ENCODE measurements at regions not wholly inside any gene's neighbourhood (a gene's known extent, or its start where the extent isn't known, plus 50 kb on each side); places are given as distances from the start of the nearest gene placed in this dataset.
"Not testable (repeated sequence)": the region's sequence is repeated elsewhere in the genome, so short reads cannot be mapped to it uniquely, and the experiment has no call there.

DNA sequence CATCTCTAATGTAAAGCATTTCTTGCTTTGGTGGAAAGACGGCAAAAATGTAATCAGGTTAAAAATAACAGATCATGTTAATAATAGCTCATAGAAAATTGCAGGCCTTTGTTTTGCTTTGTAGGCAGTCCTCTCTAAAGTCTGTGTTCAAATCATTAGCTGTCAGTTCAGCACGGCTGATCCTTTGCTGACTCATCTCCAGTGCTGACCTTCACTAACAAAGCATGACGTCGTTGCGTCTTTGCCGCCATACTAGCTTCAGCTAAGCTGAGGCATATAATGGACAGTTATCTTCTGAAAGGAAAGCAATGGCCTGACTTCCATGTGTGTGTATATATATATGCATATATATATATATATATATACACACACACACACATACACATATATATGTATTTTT, 984.6 kb downstream of the CDY2B start:
- DNase-seq: no peak

DNA sequence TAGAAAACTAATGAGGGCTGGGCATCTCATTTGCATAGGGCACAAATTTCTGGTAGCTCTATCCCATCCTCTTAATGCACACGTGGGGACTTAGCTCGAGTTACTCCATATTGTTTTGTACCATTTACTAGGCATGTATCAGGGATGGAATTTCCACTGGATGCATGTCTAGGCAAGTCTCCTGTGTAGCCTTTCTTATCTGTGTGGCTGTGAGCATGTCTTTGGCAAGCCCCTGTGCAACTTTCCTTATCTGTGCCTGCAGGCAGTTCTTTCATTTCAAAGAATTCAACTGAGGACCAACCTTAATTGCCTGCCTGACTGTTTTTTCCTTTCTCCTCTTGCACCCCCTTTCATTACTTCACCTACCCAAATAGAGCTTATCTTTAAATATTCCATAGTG, 992.9 kb downstream of the CDY2B start:
- DNase-seq: no peak

DNA sequence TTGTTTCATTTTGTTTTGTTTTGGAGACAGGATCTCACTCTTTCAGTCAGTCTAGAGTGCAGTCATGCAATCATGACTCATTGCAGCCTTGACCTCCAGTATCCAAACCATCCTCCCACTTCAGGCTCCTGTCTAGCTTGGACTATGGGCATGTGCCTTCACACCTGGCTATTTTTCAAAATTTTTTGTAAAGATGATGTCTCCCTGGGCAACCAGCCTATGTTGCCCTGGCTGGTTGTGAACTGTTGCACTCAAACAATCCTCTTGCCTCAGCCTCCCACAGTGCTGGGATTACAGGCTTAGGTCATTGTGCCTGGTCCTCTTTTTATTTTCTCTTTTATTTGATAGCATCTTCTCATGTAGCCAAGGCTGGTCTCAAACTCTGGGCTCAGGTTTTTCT, 1019.3 kb downstream of the CDY2B start:
- DNase-seq: no peak

DNA sequence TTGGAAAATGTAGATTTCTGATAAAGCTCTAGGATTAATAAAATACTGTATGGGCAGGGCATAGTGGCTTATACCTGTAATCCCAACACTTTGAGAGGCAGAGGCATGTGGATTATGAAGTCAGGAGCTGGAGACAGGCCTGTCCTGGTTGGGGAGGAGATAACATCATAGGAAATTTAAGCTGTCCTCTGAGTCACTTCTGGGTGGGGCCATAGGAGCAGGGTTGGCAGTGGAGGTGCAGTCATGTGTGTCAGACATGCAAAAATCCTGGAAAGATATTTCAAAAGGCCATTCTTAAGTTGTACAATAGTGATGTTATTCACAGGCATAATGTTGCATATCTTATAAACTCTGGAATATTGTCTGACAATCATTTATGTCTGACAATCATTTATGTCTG, 1038.5 kb downstream of the CDY2B start:
- peak; percentile 2 for DNase-seq

DNA sequence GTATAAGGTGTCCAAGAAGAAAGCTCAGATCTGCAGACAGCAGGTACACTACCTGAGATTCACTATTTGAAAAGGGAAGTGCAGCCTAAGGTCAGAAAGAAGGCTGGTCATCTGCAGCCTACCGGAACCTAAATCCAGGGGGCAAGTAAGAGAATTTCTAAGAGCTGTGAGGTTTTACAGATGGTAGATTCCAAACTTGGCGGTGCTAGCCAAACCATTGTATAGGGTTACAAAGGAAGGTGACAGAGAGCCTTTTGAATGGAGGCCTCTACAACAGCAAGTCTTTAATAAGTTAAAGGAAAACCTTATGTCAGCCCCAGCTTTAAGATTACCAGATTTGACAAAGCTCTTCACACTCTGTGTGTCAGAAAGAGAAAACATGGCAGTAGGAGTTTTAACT, 1044.8 kb downstream of the CDY2B start:
- DNase-seq: no peak

DNA sequence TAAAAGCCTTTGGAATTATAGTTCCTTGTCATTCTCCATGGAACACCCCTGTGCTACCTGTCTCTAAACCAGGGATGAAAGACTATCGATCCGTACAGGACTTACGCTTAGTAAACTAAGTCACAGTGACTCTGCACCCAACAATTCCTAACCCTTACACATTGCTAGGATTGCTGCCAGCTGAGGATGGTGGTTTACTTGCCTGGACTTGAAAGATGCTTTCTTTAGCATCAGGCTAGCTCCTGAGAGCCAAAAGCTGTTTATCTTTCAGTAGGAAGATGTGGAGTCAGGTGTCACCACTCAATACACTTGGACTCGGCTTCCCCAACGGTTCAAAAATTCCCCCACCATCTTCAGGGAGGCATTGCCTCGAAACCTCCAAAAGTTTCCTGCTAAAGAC, 1045.3 kb downstream of the CDY2B start:
- DNase-seq: no peak

DNA sequence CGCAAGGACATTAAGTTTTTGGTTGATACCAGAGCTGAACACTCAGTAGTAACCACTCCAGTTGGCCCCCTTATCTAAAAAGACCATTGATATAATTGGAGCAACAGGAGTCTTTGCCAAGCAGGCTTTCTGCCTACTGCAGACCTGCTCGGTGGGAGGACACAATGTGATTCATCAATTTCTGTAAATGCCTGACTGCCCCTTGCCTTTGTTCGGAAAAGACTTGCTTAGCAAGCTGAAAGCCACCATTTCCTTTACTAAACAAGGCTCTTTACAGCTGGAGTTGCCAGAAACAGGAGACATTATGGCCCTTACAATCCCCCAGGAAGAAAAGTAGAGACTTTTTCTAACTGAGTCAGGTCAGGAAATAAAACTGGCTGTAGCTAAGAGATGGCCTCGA, 1045.9 kb downstream of the CDY2B start:
- DNase-seq: no peak

GRCh38 chrY:16831766-16832165, 1048.3 kb downstream of the CDY2B start:
- DNase-seq: no peak

DNA sequence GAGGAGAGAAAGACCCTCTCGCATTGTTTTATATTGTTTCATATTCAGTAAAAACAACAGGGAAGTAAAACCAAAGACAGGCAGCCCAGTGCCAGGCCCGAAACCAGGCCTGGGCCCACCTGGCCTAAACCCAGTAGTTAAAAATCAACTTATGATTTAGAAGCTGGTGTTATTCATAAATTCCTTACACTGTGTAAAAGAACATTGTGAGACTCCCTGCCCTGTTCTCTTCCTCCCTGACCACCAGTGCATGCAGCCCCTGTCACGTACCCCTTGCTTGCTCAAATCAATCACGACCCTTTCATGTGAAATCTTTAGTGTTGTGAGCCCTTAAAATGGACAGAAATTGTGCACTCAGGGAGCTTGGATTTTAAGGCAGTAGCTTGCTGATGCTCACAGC, 1048.7 kb downstream of the CDY2B start:
- DNase-seq: not testable (repeated sequence)

- DNase-seq: no peak
These were observed 1072.3 kb downstream of the CDY2B start for GRCh38 chrY:16807713-16808112.
